GM12801 (cell line): ENCODE measurements at regions not wholly inside any gene's neighbourhood (a gene's known extent, or its start where the extent isn't known, plus 50 kb on each side); places are given as distances from the start of the nearest gene placed in this dataset.

Experiments
- CTCF ChIP-seq: IDR thresholded peaks from one replicate; pipeline ENCODE4 v1.5.1; 2011; ENCODE audit warnings: control low read depth; ENCODE audit not compliant: insufficient read length; ENCODE audit errors: extremely low read depth

GRCh38 chr4:83660578-83660977, 124.7 kb downstream of the GPAT3 start:
- no peak for TF ChIP-seq CTCF

- no peak for TF ChIP-seq CTCF
Observed at GRCh38 chr4:83658806-83659205, 122.9 kb downstream of the GPAT3 start.

GRCh38 chr4:83657336-83657735, 121.4 kb downstream of the GPAT3 start:
- TF ChIP-seq CTCF: no peak
